Activated CD4-positive, CD25-positive, alpha-beta regulatory T cell (primary cell): ENCODE measurements at regions not wholly inside any gene's neighbourhood (a gene's known extent, or its start where the extent isn't known, plus 50 kb on each side); places are given as distances from the start of the nearest gene placed in this dataset.

Experiments used
- DNase-seq, 4 experiments: peaks; one replicate each; lab custom pipeline; 2025; lab: John Stamatoyannopoulos, UW

GRCh38 chr21:43364261-43364510 is 62.7 kb downstream of the SIK1 start:
- DNase-seq = no peak

GRCh38 chr21:43363506-43364260 is 63.2 kb downstream of the SIK1 start:
- no peak for DNase-seq

- no peak for DNase-seq
Observed at GRCh38 chr21:43362915-43363314, 64.0 kb downstream of the SIK1 start.

GRCh38 chr21:43362321-43362791 is 64.6 kb downstream of the SIK1 start:
- peak in 3 of 4 experiments; percentile 54 to 78 (median 78) for DNase-seq

DNA sequence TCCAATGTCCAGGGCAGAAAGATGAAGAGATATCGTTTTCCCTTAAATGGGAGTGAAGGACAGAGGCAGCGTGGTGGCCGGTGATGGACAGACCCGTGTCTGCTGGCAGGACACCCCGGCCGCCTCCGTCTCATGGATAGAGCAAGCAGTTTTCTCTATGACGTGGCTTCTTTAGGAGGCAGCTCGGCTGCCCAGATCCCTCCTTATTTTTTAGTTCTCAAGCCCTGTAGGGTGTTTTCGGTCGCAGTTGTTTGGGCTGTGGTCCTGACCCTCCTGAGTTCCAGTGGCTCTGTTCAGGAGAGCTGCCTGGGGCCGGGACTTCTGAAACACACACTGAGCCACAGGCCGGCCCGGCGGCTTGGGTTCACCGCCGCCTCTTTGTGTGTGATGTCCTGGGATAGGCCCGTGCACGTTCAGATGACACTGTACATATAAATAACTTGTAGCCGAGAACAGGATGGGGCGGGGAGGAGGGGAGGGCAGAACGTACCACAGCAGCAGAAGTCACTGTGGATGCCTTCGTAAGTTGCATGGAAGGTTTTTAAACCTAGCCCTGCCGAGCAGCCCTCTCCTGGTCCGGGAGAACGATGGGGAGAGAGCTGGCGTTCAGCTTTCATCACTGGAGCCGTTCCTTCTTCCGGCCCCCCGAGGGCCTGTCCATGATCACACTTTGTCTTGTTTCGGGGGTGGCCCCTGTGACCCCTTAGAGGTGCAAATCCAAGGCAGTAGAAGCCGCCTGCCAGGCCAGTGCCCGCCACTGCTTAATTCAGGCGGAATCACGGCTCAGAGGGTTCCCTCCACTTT is 65.2 kb downstream of the SIK1 start:
- peak in 2 of 4 experiments; percentile 23 to 28 for DNase-seq

DNA sequence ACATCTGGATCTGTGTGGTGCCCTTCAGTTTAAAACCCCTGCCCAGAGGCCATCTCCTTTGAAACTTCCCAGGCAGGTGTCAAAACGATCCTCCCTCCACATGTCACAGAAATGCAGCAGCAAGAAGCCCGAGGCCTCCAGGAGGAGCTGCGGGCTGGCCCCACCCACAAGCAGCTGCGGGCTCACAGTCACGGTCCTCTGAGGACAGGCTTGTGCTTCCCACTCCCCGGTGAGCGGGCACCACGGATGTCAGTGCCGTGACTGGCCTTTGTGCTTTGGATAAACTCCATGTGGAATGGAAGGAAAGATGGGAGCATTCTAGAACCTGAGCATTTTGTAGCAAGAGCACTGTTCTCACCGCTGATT is 65.8 kb downstream of the SIK1 start:
- DNase-seq = no peak

GRCh38 chr21:43360441-43361126 is 66.3 kb downstream of the SIK1 start:
- DNase-seq = no peak

DNA sequence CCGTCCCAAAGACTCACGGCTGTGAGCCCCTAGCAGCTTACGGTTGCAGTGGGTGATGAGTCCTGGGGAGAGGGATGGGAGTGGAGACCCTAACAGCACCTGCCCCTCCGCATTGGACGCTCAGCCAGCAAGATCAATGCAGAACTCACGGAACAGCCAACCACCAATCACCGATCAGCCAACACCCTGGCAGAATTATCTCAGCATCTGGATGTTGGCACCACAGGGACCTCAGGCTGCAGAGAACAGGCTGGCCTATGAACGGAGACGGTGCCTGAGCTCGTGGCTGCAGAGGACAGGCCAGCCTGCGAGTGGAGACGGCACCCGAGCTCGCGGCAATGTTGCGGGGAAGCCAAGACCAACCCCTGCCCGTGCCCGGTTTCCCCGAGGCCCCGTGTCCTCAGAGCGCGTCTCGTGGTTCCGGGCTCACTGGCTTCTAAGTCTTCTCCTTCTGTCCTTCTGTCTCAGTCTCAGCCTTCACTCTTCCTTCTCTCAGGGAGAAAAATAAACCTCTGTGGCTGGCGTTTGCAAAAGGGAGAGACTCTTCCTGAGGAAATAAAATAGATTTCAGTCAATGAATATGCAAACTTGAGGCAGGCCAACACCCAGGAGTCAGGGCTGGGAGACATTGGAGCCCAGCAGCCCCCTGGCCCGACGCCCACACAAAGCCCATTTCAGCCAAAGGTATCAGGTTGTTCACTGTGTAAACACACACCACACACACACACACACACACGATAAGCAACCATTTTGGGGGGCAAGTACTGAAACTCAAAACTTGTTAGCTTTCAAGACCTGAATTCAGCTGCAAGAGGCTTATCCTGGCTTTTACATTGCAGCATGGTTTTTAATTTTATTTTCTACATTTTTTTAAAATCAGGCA is 67.8 kb downstream of the SIK1 start:
- DNase-seq = no peak

DNA sequence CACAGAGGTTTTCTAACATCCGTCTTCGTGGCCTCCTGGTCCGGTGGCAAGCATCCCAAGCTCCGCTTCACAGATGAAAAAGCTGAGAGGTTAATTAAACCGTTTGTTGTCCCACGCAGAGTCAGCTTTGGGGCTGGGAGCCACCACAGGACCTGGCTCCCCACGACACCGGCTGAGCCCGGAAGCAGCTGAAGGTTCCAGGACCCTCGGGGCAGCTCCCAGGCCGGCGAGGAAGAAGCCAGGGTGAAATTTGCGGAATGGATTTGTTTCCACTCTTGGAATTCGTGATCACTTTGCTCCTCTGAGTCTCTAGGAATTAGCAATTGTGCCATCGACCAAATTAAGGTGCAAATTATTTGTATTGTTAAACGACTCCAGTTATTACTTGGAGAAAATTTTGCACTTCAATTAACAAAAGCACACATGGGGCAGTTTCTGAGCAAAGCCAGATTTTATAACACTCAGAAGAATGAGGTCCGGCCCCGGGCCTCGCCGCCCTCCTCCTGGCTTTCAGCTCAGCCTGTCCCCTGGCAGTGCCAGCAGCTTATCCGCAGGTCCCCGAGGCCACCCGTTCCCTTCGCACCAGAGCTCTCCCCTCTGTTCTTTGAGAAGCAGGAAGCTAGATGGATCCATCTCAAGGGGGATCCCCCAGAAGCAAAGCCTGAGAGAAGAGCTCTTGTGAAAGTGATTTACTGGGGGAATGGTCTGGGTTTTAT is 69.1 kb downstream of the SIK1 start:
- DNase-seq = no peak

- no peak for DNase-seq
Observed at GRCh38 chr21:43355925-43356289, 71.0 kb downstream of the SIK1 start.

GRCh38 chr21:43355266-43355924 is 71.5 kb downstream of the SIK1 start:
- no peak for DNase-seq

- no peak for DNase-seq
Observed at GRCh38 chr21:43354666-43355065, 72.3 kb downstream of the SIK1 start.

DNA sequence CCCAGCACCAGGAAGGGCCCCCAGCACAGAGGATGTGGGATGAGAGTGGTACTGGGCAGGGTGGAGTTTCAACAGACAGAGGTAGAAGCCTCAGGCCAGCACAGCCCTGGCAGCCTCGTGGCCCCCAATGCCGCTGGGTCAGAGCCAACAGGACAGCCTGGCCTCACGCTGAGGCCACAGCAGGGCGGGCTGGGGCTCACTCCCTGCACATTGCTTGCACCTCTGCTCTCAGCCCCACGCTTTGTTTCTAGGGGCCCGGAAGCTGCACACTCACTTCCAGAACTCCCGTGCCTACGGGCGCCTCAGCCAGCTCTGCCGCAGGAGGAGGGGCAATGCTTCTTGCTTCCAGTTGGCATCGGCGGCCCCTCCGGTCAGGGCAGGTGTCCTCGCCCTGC is 72.9 kb downstream of the SIK1 start:
- no peak for DNase-seq

DNA sequence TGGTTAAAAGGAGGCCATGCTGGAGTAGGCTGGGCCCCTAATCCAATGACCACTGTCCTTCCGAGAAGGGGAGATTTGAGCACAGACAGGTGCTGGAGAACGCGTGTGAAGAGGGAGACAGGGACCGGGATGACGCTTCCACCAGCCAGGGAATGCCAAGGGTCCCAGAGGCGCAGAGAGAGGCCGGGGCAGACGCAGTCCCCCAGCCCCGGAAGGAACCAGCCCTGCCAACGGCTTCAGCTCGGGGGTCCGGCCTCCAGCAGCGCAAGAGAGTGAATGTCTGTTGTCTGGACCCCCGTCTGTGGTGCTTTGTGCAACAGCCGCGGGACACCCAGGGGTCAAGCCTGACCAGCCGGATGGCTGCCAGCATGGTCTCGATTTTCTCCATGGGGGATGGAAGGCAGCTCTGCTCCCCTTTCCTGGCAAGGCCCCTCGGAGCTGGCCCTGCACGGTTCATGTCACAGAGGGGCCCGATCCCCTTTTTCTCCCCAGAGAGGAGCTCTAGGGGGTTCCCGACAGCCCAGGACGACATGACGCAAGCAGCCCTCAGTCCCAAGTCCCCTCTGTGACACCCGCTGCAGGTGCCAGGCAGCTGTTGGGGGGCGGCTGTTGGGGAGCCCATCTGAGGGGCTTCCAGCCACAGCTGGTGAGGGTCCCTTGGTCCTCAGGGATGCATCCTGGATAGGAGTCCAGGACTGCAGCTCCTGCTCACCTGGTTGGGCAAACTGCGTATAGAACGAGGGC is 73.5 kb downstream of the SIK1 start:
- DNase-seq = no peak

DNA sequence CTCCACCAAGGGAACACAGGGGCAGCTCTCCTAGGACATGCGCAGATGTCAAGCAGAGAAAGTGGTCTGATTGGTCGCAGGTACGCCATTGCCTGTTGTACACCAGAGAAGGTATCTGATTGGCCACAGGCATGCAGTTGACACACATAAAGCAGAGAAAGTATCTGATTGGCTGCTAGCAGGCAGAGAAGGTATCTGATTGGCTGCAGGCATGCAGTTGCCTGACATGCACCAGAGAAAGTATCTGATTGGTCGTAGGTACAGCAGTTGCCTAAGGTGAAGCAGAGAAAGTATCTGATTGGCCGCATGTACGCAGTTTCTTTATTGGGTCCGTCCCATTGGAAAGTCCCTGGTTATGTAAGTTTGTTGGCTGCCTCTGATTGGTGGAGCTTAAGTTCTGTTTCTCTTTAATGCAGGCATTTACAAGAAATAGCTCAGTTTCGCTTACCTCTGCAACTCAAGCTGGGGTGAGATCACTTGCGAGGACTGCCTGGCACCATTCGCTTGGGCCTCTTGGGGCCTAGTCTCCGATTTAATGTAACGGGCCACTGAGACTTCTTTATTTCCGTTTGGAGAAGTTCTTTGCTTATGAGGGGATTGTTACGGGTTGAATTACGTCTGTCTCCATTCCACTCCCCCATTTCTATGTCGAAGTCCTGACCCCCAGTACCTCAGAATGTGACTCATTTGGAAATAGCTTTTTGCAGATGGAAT is 74.2 kb downstream of the SIK1 start:
- no peak for DNase-seq

GRCh38 chr21:43352154-43352537 is 74.8 kb downstream of the SIK1 start:
- DNase-seq = no peak

DNA sequence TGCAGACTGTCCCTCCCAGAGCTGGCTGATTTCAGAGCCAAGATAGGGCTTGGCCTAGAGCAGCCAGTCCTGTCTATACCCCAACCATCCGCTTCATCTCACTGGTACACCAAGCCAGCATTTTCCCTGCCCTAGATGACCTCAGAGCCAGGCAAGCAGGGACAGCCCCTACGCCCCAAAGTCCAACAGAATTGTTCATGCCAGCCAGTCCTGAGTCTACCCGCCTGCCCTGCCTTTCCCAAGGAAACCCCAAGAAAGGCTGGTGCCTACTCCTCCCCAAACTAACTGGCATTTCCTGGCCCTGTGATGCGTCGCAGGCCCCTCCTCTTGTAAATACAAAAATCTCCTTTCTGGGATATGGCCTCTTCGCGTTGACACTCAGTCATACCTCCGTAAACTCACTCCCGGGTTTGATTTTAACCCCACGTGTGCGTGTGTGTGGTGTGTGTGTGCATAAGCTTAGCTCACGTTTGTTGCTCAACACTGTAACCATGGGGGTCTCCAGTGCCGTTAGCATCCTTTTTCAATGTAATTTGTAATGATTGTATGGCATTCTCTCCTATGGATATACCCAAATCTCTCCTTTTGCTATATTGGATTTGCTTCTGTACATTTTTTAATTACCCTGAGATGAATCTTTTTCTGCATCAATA is 75.3 kb downstream of the SIK1 start:
- DNase-seq = no peak

GRCh38 chr21:43349644-43350043 is 77.3 kb downstream of the SIK1 start:
- DNase-seq = no peak

GRCh38 chr21:43348801-43349261 is 78.1 kb downstream of the SIK1 start:
- no peak for DNase-seq
